Lower leg skin (tissue), 3 donors: ENCODE measurements at regions not wholly inside any gene's neighbourhood (a gene's known extent, or its start where the extent isn't known, plus 50 kb on each side); places are given as distances from the start of the nearest gene placed in this dataset.

ENCODE experiments used
- CTCF ChIP-seq, 3 donors: fragments of 450-650 bp; IDR thresholded peaks; one replicate each; pipeline ENCODE4 v1.5.1; 2016; ENCODE audit warnings: antibody characterized with exemption in 3 of 3, mild to moderate bottlenecking in 3 of 3, moderate library complexity in 2 of 3
- POLR2A ChIP-seq, 2 donors: fragments of 450-650 bp; IDR thresholded peaks; one replicate each; pipeline ENCODE4 v1.6.1; 2016 to 2017; ENCODE audit warnings: antibody characterized with exemption in 2 of 2, mild to moderate bottlenecking in 1 of 2, moderate library complexity in 1 of 2

- TF ChIP-seq CTCF (IDR thresholded peaks at IDR 0.05): no peak
- TF ChIP-seq POLR2A (IDR thresholded peaks at IDR 0.05): no peak
Observed at GRCh38 chr20:63100926-63101699, 94.3 kb upstream of the BHLHE23 start.
